ENCODE measurements at regions not wholly inside any gene's neighbourhood (a gene's known extent, or its start where the extent isn't known, plus 50 kb on each side); places are given as distances from the start of the nearest gene placed in this dataset.

GRCh38 chr2:49840428-49840975 lies 686.2 kb upstream of the FSHR start:
- no peak for TF ChIP-seq CTCF (IDR thresholded peaks at IDR 0.05; ENCODE audit: low read depth, low read length)
- POLR2A ChIA-PET = no interaction called here
- H3K27ac ChIP-seq (ENCODE audit: low read depth, low read length) = no peak overlapping the region
- CTCF ChIA-PET = no interaction called here
- no peak overlapping the region for H3K4me3 ChIP-seq (ENCODE audit: low read depth, low read length)
- H3K9me3 ChIP-seq (ENCODE audit: control insufficient read depth, insufficient read depth, low read length) = peaks cover 18% of the 10 kb centered on the region
- H3K27me3 ChIP-seq (ENCODE audit: control insufficient read depth, insufficient read depth, low read length) = no peaks in the 10 kb centered on the region
- no peak for DNase-seq (ENCODE audit: low read depth, low spot score)

- H3K27me3 ChIP-seq (ENCODE audit: control insufficient read depth, insufficient read depth, low read length) = no peaks in the 10 kb centered on the region
- peaks cover 18% of the 10 kb centered on the region for H3K9me3 ChIP-seq (ENCODE audit: control insufficient read depth, insufficient read depth, low read length)
- CTCF ChIA-PET = no interaction called here
- no peak for DNase-seq (ENCODE audit: low read depth, low spot score)
- POLR2A ChIA-PET = no interaction called here
- H3K4me3 ChIP-seq (ENCODE audit: low read depth, low read length) = no peak overlapping the region
- H3K27ac ChIP-seq (ENCODE audit: low read depth, low read length) = no peak overlapping the region
- TF ChIP-seq CTCF (IDR thresholded peaks at IDR 0.05; ENCODE audit: low read depth, low read length) = no peak
Measured at GRCh38 chr2:49839818-49840217, 685.5 kb upstream of the FSHR start.

GRCh38 chr2:49837561-49838293 lies 683.4 kb upstream of the FSHR start:
- DNase-seq (ENCODE audit: low read depth, low spot score) = no peak
- TF ChIP-seq CTCF (IDR thresholded peaks at IDR 0.05; ENCODE audit: low read depth, low read length) = no peak

GRCh38 chr2:49836017-49836416 lies 681.7 kb upstream of the FSHR start:
- Histone ChIP-seq H3K27me3 (ENCODE audit: control insufficient read depth, insufficient read depth, low read length) (no peaks in the 10 kb centered on the region), H3K4me3 (ENCODE audit: low read depth, low read length) (no peak overlapping the region), H3K27ac (ENCODE audit: low read depth, low read length) (no peak overlapping the region), H3K9me3 (ENCODE audit: control insufficient read depth, insufficient read depth, low read length) (peaks cover 8% of the 10 kb centered on the region)
- DNase-seq (ENCODE audit: low read depth, low spot score) = no peak
- ChIA-PET POLR2A (no interaction called here), CTCF (no interaction called here)
- no peak for TF ChIP-seq CTCF (IDR thresholded peaks at IDR 0.05; ENCODE audit: low read depth, low read length)

More at GRCh38 chr2:49837561-49838293, 683.4 kb upstream of the FSHR start:
- ChIA-PET POLR2A (no interaction called here), CTCF (no interaction called here)
- no peaks in the 10 kb centered on the region for H3K27me3 ChIP-seq (ENCODE audit: control insufficient read depth, insufficient read depth, low read length)
- H3K27ac ChIP-seq (ENCODE audit: low read depth, low read length) = no peak overlapping the region
- H3K4me3 ChIP-seq (ENCODE audit: low read depth, low read length) = no peak overlapping the region
- peaks cover 8% of the 10 kb centered on the region for H3K9me3 ChIP-seq (ENCODE audit: control insufficient read depth, insufficient read depth, low read length)

GRCh38 chr2:49834433-49834832 lies 680.1 kb upstream of the FSHR start:
- ChIA-PET POLR2A (no interaction called here), CTCF (no interaction called here)
- no peak overlapping the region for H3K27ac ChIP-seq (ENCODE audit: low read depth, low read length)
- peaks cover 9% of the 10 kb centered on the region for H3K9me3 ChIP-seq (ENCODE audit: control insufficient read depth, insufficient read depth, low read length)
- DNase-seq (ENCODE audit: low read depth, low spot score) = no peak
- no peak for TF ChIP-seq CTCF (IDR thresholded peaks at IDR 0.05; ENCODE audit: low read depth, low read length)
- no peak overlapping the region for H3K4me3 ChIP-seq (ENCODE audit: low read depth, low read length)
- H3K27me3 ChIP-seq (ENCODE audit: control insufficient read depth, insufficient read depth, low read length) = no peaks in the 10 kb centered on the region

Data from AG04450 (cell line).